Glomerular visceral epithelial cell (primary cell): ENCODE measurements at regions not wholly inside any gene's neighbourhood (a gene's known extent, or its start where the extent isn't known, plus 50 kb on each side); places are given as distances from the start of the nearest gene placed in this dataset.
"Not testable (repeated sequence)": the region's sequence is repeated elsewhere in the genome, so short reads cannot be mapped to it uniquely, and the experiment has no call there.

Experiments
- DNase-seq: peaks from one replicate; pipeline ENCODE4 v3.0.0-alpha.2; 2016; ENCODE audit errors: extremely low spot score

DNA sequence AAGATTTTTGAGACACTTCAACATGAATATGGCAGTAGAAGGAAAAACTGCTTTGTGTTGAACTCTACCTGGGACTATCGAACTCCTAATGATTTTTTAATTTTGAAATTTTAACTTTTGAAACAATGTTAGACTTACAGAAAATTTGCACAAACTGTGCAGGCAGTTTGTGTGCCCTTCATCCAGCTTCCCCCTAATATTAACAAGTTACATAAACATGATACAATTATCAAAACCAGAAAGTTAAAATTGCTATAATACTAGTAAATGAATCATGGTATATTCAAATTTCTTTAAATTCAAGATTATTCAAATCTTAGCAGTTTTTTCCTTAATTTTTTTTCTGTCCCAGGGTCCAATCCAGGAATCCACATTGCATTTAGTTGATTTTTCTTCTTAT lies 278.9 kb downstream of the ADGRL2 start:
- DNase-seq: no peak

DNA sequence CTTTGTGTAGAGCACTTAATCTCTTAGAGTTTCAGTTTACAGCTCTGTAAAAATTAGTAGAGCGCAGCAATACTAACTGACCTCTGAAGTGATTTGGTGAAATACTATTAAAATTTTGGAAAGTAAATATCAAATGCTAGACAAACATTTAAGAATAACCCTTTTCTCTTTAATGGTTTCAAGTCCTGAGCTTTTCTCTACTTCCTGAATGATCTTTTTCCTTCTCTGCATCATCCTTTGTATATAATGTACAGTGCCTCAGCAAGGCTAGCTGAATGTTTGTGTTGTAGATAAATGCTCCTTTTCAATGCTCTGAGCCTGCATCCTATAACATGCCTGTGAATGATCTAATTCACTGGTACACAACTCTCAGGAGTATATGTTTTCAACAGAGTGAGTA lies 272.9 kb downstream of the ADGRL2 start:
- DNase-seq: no peak

GRCh38 chr1:82073071-82073470 lies 272.3 kb downstream of the ADGRL2 start:
- DNase-seq: no peak

- DNase-seq: no peak
These were observed 265.2 kb downstream of the ADGRL2 start for GRCh38 chr1:82065916-82066315.

GRCh38 chr1:82064691-82065090 lies 264.0 kb downstream of the ADGRL2 start:
- no peak for DNase-seq

GRCh38 chr1:82062206-82062605 lies 261.5 kb downstream of the ADGRL2 start:
- peak; percentile 29 for DNase-seq

- DNase-seq: peak; percentile 30
These were observed 259.2 kb downstream of the ADGRL2 start for GRCh38 chr1:82059959-82060358.

- DNase-seq: no peak
These were observed 256.3 kb downstream of the ADGRL2 start for GRCh38 chr1:82057011-82057410.

- DNase-seq: not testable (repeated sequence)
These were observed 254.6 kb downstream of the ADGRL2 start for GRCh38 chr1:82055375-82055774.

DNA sequence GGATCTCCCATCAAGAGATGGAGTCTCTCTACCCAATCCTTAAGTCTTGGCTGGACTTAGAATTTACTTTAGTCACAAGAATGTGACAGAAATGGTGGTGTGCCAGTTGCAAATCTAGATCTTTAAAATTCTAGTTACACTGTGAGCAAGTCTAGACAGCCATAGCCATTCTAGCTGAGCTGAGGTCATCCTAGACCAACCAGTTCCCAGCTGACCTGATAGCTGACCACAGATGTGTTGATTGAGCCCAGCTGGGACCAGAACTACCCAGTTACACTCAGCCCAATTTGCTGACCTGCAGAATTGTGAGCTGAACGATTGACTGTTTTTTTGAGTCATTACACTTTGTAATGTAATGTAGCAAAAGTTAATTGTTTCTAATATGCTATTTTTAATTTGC lies 251.8 kb downstream of the ADGRL2 start:
- no peak for DNase-seq

DNA sequence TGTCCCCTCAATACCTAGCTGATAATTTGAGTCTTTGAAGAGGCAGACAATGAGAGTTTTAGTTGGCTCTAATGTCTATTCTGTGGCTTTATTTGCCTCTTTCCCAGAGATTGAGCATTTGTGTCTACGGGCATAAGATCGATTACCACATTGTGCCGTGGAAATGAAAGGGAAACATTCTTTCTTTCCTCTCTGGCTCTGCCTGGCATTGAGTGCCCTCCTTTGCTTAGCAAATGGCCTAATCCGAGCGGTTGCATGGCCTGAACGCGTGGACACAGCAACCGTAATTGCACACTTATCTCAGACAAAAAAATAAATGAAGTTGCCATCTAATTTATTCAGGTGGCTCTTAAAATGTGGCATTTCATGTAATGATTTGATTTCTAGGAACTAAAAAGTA lies 247.9 kb downstream of the ADGRL2 start:
- no peak for DNase-seq

DNA sequence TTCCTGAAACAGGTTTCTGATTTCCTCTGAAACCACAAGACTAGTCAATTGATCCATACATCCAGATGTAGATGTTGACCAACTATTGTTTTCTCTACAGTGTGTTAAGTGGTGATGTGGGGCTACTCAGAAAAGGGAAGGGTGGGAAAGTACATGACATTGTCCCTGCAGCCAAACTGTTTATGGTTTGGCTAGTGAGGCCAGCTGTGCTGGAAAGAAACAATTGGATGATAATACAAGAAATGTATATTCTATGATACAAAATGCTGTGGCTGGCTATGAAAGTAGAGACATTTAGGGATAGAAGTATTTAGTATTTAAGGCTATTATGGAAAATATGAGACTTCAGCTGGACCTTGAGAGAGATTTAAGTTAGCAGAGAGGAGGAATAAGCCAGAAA lies 244.5 kb downstream of the ADGRL2 start:
- no peak for DNase-seq

DNA sequence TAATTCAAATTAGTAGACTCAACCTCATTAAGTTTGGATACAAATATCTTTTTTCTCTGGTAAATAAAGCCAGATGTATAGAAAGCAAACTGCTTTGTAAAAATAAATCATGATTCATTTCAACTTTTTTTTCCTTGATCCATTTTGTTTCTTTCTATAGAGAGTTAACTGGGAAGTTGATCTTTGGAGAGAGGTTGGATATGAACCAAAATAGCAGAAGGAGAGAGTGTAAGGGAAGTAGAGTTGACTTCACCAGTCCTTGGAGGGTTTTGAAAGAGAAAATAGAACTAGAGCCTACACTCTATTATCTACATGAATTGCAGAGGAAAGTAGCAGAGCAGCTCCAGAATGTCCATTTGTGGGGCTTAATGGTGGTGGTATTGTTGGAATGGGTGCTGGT lies 243.8 kb downstream of the ADGRL2 start:
- no peak for DNase-seq

DNA sequence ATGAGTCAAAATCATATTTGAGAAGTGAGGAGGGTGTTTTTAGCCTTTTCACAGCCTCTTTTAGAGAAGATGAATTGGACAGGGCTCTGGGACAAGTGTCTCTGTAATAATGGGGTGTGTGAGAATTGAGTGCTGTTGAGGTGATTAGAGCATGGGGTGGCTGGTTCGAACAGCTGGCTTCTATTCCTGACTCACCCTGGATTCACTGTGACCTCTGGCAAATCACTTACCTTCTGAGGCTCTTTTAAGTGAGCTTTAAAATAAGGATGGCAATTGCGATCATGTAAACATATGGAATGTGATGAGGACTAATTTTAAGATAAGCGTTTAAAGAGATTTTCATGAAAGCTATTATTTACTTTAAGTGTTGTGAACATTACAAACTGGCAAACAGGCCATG lies 243.4 kb downstream of the ADGRL2 start:
- no peak for DNase-seq

- DNase-seq: no peak
These were observed 241.7 kb downstream of the ADGRL2 start for GRCh38 chr1:82042306-82043060.
